Hepatocyte (in vitro differentiated cells): ENCODE measurements at regions not wholly inside any gene's neighbourhood (a gene's known extent, or its start where the extent isn't known, plus 50 kb on each side); places are given as distances from the start of the nearest gene placed in this dataset.

ENCODE experiments used
- DNase-seq: peaks from one replicate; pipeline ENCODE4 v3.0.0-alpha.2; 2016; ENCODE audit warnings: low spot score
- H2AFZ ChIP-seq: fragments of 200-600 bp; sonication (generic); 2 replicates; pipeline ENCODE4 v1.6.0; 2016; ENCODE audit warnings: antibody characterized with exemption, mild to moderate bottlenecking
- H3K27ac ChIP-seq: fragments of 200-600 bp; sonication (generic); 2 replicates; pipeline ENCODE4 v1.5.1; 2016; ENCODE audit warnings: mild to moderate bottlenecking
- H3K27me3 ChIP-seq: fragments of 200-600 bp; sonication (generic); 2 replicates; pipeline ENCODE4 v1.6.1; 2016
- H3K36me3 ChIP-seq: fragments of 200-600 bp; sonication (generic); replicated peaks from 2 replicates; pipeline ENCODE4 v1.5.1; 2016; ENCODE audit warnings: low read depth; ENCODE audit not compliant: insufficient read depth
- H3K4me1 ChIP-seq: fragments of 200-600 bp; sonication (generic); 2 replicates; pipeline ENCODE4 v1.5.1; 2016; ENCODE audit warnings: mild to moderate bottlenecking, moderate library complexity; ENCODE audit not compliant: insufficient read depth
- H3K4me2 ChIP-seq: fragments of 200-600 bp; sonication (generic); 2 replicates; pipeline ENCODE4 v1.6.0; 2016
- H3K4me3 ChIP-seq: fragments of 200-600 bp; sonication (generic); 2 replicates; pipeline ENCODE4 v1.5.1; 2016; ENCODE audit warnings: mild to moderate bottlenecking
- H3K79me2 ChIP-seq: fragments of 200-600 bp; sonication (generic); 2 replicates; pipeline ENCODE4 v1.6.0; 2017; ENCODE audit warnings: mild to moderate bottlenecking
- H3K9me2 ChIP-seq: fragments of 200-600 bp; sonication (generic); replicated peaks from 2 replicates; pipeline ENCODE4 v1.6.0; 2017; ENCODE audit warnings: mild to moderate bottlenecking; ENCODE audit not compliant: insufficient read depth
- H3K9me3 ChIP-seq: fragments of 200-600 bp; sonication (generic); 2 replicates; pipeline ENCODE4 v1.5.1; 2016; ENCODE audit warnings: low read depth, mild to moderate bottlenecking
- H4K20me1 ChIP-seq: fragments of 200-600 bp; sonication (generic); 2 replicates; pipeline ENCODE4 v1.6.0; 2016; ENCODE audit warnings: mild to moderate bottlenecking; ENCODE audit not compliant: insufficient read depth, poor library complexity, severe bottlenecking
- CTCF ChIP-seq: fragments of 200-600 bp; sonication (generic); IDR thresholded peaks from 2 replicates; pipeline ENCODE4 v1.5.1; 2016; ENCODE audit warnings: antibody characterized with exemption, mild to moderate bottlenecking; ENCODE audit not compliant: poor library complexity
- EZH2 ChIP-seq: fragments of 200-600 bp; sonication (generic); IDR thresholded peaks from 2 replicates; pipeline ENCODE4 v1.6.1; 2016; ENCODE audit warnings: antibody characterized with exemption, mild to moderate bottlenecking, borderline replicate concordance
- EZH2phosphoT487 ChIP-seq: fragments of 200-600 bp; sonication (generic); IDR thresholded peaks from one replicate; pipeline ENCODE4 v1.6.1; 2018; ENCODE audit warnings: antibody characterized with exemption, mild to moderate bottlenecking, low read depth, moderate library complexity; ENCODE audit not compliant: unreplicated experiment, severe bottlenecking
- WGBS: methylation state at CpG from one replicate; pipeline ENCODE4 v1.1.6; 2016; ENCODE audit warnings: low lambda C conversion rate; ENCODE audit errors: missing lambda C conversion rate; 5-methylcytosine and 5-hydroxymethylcytosine counted together

GRCh38 chr11:127452533-127452932 lies 452.0 kb upstream of the KIRREL3 start:
- H3K9me3 ChIP-seq, result no peaks in the 10 kb centered on the region
- no peak for DNase-seq
- no peak overlapping the region for H3K27ac ChIP-seq
- H3K4me1 ChIP-seq, result peaks cover 4% of the 10 kb centered on the region
- no peaks in the 10 kb centered on the region for H3K79me2 ChIP-seq
- no peak for TF ChIP-seq CTCF
- 88% methylated on average over 5 of the region's 5 CpGs for WGBS
- H3K4me2 ChIP-seq, result no peak overlapping the region
- no peaks in the 10 kb centered on the region for H3K36me3 ChIP-seq
- no peaks in the 10 kb centered on the region for H3K9me2 ChIP-seq
- H2AFZ ChIP-seq, result no peak overlapping the region
- H3K4me3 ChIP-seq, result no peak overlapping the region
- H3K27me3 ChIP-seq, result no peaks in the 10 kb centered on the region
- H4K20me1 ChIP-seq, result no peaks in the 10 kb centered on the region

GRCh38 chr11:127451861-127452260 lies 451.3 kb upstream of the KIRREL3 start:
- H4K20me1 ChIP-seq, result no peaks in the 10 kb centered on the region
- peaks cover 4% of the 10 kb centered on the region for H3K4me1 ChIP-seq
- no peaks in the 10 kb centered on the region for H3K36me3 ChIP-seq
- H3K9me3 ChIP-seq, result no peaks in the 10 kb centered on the region
- H3K79me2 ChIP-seq, result no peaks in the 10 kb centered on the region
- H3K27me3 ChIP-seq, result no peaks in the 10 kb centered on the region
- no peak overlapping the region for H3K4me2 ChIP-seq
- no peak overlapping the region for H3K27ac ChIP-seq
- no peak for DNase-seq
- TF ChIP-seq EZH2phosphoT487 (no peak), CTCF (no peak), EZH2 (no peak)
- H3K9me2 ChIP-seq, result no peaks in the 10 kb centered on the region
- H2AFZ ChIP-seq, result no peak overlapping the region
- H3K4me3 ChIP-seq, result no peak overlapping the region
- 87% methylated on average over 9 of the region's 9 CpGs for WGBS

- Histone ChIP-seq H3K36me3 (no peaks in the 10 kb centered on the region), H3K4me3 (no peak overlapping the region), H3K9me3 (no peaks in the 10 kb centered on the region), H3K4me1 (no peaks in the 10 kb centered on the region), H4K20me1 (no peaks in the 10 kb centered on the region), H3K27ac (no peak overlapping the region), H2AFZ (no peak overlapping the region), H3K9me2 (no peaks in the 10 kb centered on the region), H3K27me3 (no peaks in the 10 kb centered on the region), H3K79me2 (no peaks in the 10 kb centered on the region), H3K4me2 (no peak overlapping the region)
- TF ChIP-seq EZH2phosphoT487, result no peak
- no peak for TF ChIP-seq EZH2
- WGBS, result 73% methylated on average over 10 of the region's 10 CpGs
- no peak for DNase-seq
Observed at GRCh38 chr11:127448101-127448500, 447.5 kb upstream of the KIRREL3 start.

GRCh38 chr11:127445476-127445875 lies 444.9 kb upstream of the KIRREL3 start:
- WGBS, result 70% methylated on average over 4 of the region's 4 CpGs
- H3K27ac ChIP-seq, result no peak overlapping the region
- no peaks in the 10 kb centered on the region for H3K9me3 ChIP-seq
- H3K79me2 ChIP-seq, result no peaks in the 10 kb centered on the region
- no peak overlapping the region for H3K4me2 ChIP-seq
- H3K27me3 ChIP-seq, result no peaks in the 10 kb centered on the region
- H3K4me3 ChIP-seq, result no peak overlapping the region
- no peaks in the 10 kb centered on the region for H3K4me1 ChIP-seq
- DNase-seq, result no peak
- H3K36me3 ChIP-seq, result no peaks in the 10 kb centered on the region
- H4K20me1 ChIP-seq, result no peaks in the 10 kb centered on the region
- H3K9me2 ChIP-seq, result no peaks in the 10 kb centered on the region
- H2AFZ ChIP-seq, result no peak overlapping the region
- TF ChIP-seq EZH2, result no peak
- no peak for TF ChIP-seq EZH2phosphoT487
- TF ChIP-seq CTCF, result no peak
